DOHH2 (cell line): ENCODE measurements at regions not wholly inside any gene's neighbourhood (a gene's known extent, or its start where the extent isn't known, plus 50 kb on each side); places are given as distances from the start of the nearest gene placed in this dataset.

Source experiments
- EZH2phosphoT487 ChIP-seq: fragments of 200-600 bp; sonication (generic); IDR thresholded peaks from 2 replicates; pipeline ENCODE4 v1.6.1; 2017; ENCODE audit warnings: borderline replicate concordance, mild to moderate bottlenecking, antibody characterized with exemption, low read length, moderate library complexity, mixed read lengths
- TF ChIP-seq, protein P1 (sequence below): fragments of 200-600 bp; sonication (generic); IDR thresholded peaks from one replicate; pipeline ENCODE4 v1.5.1; 2014; ENCODE audit warnings: antibody characterized with exemption, mild to moderate bottlenecking, low read depth, low read length; ENCODE audit not compliant: poor library complexity, severe bottlenecking

GRCh38 chr7:34463830-34464229 lies 194.2 kb upstream of the NPSR1 start:
- TF ChIP-seq, protein P1, sequence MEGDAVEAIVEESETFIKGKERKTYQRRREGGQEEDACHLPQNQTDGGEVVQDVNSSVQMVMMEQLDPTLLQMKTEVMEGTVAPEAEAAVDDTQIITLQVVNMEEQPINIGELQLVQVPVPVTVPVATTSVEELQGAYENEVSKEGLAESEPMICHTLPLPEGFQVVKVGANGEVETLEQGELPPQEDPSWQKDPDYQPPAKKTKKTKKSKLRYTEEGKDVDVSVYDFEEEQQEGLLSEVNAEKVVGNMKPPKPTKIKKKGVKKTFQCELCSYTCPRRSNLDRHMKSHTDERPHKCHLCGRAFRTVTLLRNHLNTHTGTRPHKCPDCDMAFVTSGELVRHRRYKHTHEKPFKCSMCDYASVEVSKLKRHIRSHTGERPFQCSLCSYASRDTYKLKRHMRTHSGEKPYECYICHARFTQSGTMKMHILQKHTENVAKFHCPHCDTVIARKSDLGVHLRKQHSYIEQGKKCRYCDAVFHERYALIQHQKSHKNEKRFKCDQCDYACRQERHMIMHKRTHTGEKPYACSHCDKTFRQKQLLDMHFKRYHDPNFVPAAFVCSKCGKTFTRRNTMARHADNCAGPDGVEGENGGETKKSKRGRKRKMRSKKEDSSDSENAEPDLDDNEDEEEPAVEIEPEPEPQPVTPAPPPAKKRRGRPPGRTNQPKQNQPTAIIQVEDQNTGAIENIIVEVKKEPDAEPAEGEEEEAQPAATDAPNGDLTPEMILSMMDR, result no peak
- TF ChIP-seq EZH2phosphoT487, result no peak
